Activated naive CD4-positive, alpha-beta T cell treated with anti-CD3 and anti-CD28 coated beads for 36 hours (primary cell): ENCODE measurements at regions not wholly inside any gene's neighbourhood (a gene's known extent, or its start where the extent isn't known, plus 50 kb on each side); places are given as distances from the start of the nearest gene placed in this dataset.
"Not testable (repeated sequence)": the region's sequence is repeated elsewhere in the genome, so short reads cannot be mapped to it uniquely, and the experiment has no call there.

Source experiments
- CTCF ChIA-PET: fragments of 350-600 bp; sonication (Branson Sonifier 250); formaldehyde crosslinking; loops from one replicate; lab custom pipeline; 2021; ENCODE audit warnings: antibody characterized with exemption; lab: Charles Lee
- DNase-seq: peaks from one replicate; pipeline ENCODE4 v3.0.0-alpha.2; 2020
- H3K27ac Mint-ChIP-seq: one replicate; pipeline ENCODE4 v1.8.0; 2021; ENCODE audit warnings: mild to moderate bottlenecking, mixed read lengths
- H3K27me3 Mint-ChIP-seq: one replicate; pipeline ENCODE4 v1.8.0; 2021; ENCODE audit warnings: low read depth, mixed read lengths
- H3K36me3 Mint-ChIP-seq: one replicate; pipeline ENCODE4 v1.8.0; 2021; ENCODE audit warnings: low read depth, mixed read lengths
- H3K4me1 Mint-ChIP-seq: one replicate; pipeline ENCODE4 v1.8.0; 2021; ENCODE audit warnings: low read depth, mixed read lengths
- H3K4me3 Mint-ChIP-seq: one replicate; pipeline ENCODE4 v1.8.0; 2021; ENCODE audit warnings: mild to moderate bottlenecking, moderate library complexity, mixed read lengths
- H3K9me3 Mint-ChIP-seq: one replicate; pipeline ENCODE4 v1.8.0; 2021; ENCODE audit warnings: mixed read lengths
- intact Hi-C: fragments of 100-400 bp; cut with micrococcal nuclease; formaldehyde crosslinking; loops from one replicate; pipeline ENCODE4 v1.15.1; 2023

DNA sequence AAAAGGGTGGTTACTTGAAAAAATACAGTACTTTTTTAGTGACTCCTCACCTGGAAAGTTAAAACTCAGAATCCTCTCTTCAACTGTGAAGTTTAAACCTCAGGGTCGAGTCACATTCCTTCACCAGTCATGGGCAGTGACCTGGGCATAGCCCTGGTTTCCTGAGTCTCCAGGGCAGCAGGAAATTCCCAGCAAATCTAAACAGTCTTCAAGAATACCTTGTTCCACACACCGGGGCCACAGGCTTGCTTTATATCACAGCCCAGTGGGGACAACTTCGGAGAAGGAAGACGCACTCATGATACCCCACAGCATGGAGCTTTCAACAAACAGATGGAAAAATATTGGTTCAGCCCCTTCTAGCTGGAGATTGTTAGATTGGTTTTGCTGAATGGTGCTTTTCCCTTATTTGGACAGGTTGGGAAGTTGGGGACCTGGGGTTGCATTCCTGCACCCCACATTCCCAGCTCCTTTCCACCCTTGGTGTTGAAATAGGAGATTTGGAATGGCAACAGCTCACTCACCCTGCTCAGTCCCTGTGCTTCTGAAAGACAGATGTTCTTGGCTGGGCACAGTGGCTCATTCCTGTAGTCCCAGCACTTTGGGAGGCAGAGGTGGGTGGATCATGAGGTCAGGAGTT, 113.0 kb upstream of the TMEM170B start:
- no peak for DNase-seq
- H3K4me1 Mint-ChIP-seq, result peaks cover 30% of the 10 kb centered on the region
- no peak overlapping the region for H3K4me3 Mint-ChIP-seq
- H3K27ac Mint-ChIP-seq, result no peak overlapping the region
- H3K27me3 Mint-ChIP-seq, result no peaks in the 10 kb centered on the region
- H3K9me3 Mint-ChIP-seq, result no peaks in the 10 kb centered on the region
- CTCF ChIA-PET, result interaction anchor here (0.8 to 1.5 kb wide), 3 partner anchors 10 to 193 kb away, joined by 3 to 5 read pairs (median 4); no protein-coding TSS in a partner anchor
- H3K36me3 Mint-ChIP-seq, result no peaks in the 10 kb centered on the region
- intact Hi-C loops, result no loop called here

DNA sequence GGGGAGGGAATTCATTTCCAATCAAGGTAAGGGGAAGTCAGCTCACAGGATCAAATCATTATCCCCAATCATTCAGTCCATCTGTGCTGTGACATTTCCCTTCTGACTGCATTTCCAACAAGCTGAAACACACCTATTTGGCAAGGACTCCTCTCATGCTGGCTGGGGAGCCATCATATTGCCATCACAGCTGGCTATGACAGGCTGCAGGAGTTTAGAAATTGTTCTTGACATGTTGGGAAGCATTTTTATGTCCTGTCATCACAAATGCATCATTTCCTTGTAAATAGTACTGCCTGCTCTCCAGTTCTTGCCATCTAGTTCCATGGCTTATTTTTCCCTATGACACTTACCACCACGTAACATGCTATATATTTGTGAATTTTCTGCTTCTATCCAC, 113.9 kb upstream of the TMEM170B start:
- CTCF ChIA-PET, result interaction anchor here (0.8 to 1.5 kb wide), 3 partner anchors 9 to 192 kb away, joined by 3 to 5 read pairs (median 4); no protein-coding TSS in a partner anchor
- intact Hi-C loops, result no loop called here
- no peak overlapping the region for H3K4me3 Mint-ChIP-seq
- no peaks in the 10 kb centered on the region for H3K27me3 Mint-ChIP-seq
- no peaks in the 10 kb centered on the region for H3K36me3 Mint-ChIP-seq
- no peak overlapping the region for H3K27ac Mint-ChIP-seq
- DNase-seq, result no peak
- H3K4me1 Mint-ChIP-seq, result peaks cover 22% of the 10 kb centered on the region
- H3K9me3 Mint-ChIP-seq, result no peaks in the 10 kb centered on the region

DNA sequence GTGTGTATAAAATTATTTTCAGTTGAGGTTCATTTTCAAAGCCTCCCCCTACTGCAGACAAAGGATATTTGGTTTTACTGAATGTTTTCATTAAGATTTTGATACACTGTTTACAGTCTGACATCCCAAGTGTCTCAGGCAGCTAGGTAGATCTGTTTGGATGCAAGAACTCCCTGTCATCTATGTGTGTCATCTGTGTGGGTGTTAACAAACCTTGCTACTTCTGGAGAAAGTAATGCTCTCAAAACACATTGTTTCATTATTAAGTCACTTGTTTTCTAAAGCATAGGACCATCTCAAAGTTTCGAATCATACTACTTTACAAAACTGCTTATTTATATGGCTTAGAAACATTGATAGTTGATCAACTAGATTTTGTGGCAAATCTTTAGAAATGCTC, 114.5 kb upstream of the TMEM170B start:
- intact Hi-C loops, result no loop called here
- CTCF ChIA-PET, result no interaction called here
- Mint-ChIP-seq H3K4me1 (peaks cover 17% of the 10 kb centered on the region), H3K9me3 (no peaks in the 10 kb centered on the region), H3K27me3 (no peaks in the 10 kb centered on the region), H3K27ac (no peak overlapping the region), H3K4me3 (no peak overlapping the region), H3K36me3 (no peaks in the 10 kb centered on the region)
- DNase-seq, result no peak

DNA sequence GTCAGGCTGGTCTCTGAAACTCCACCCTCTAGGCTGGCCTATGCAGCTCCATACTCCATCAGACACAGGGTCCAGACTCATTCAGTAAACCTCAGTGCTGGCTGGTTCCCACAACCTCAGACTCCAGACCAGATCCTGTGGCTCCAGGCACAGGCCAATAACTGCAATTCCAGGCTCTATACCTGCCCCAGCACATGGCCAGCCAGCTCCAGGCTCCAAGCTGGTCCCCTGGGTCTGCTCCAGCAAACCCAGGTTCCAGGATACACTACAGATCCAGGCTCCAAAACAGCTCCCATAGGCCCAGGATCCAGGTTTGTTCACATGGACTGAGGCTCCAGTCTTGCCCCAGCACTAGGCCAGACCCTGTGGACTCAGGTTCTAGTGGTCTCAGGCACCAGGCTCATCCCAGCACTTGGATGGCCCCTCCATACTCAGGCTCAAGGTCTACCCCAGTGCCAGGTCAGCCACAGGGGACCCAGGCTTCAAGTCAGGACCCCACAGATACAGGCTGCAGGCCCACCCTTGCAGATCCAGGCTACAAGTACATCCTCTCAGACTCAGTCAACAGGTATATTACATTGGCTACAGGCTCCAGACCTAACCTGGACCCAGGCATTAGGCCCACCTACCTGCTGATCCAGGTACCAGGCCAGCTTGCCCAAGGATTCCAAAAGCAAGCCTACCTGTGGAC, 117.6 kb upstream of the TMEM170B start:
- peaks cover 18% of the 10 kb centered on the region for H3K4me1 Mint-ChIP-seq
- peaks cover 3% of the 10 kb centered on the region for H3K9me3 Mint-ChIP-seq
- H3K27ac Mint-ChIP-seq, result no peak overlapping the region
- no peaks in the 10 kb centered on the region for H3K27me3 Mint-ChIP-seq
- no peak overlapping the region for H3K4me3 Mint-ChIP-seq
- DNase-seq, result no peak
- no peaks in the 10 kb centered on the region for H3K36me3 Mint-ChIP-seq
- intact Hi-C loops, result no loop called here
- CTCF ChIA-PET, result interaction anchor here (1.3 to 1.7 kb wide), 2 partner anchors 9 to 76 kb away, joined by 4 to 7 read pairs; no protein-coding TSS in a partner anchor

DNA sequence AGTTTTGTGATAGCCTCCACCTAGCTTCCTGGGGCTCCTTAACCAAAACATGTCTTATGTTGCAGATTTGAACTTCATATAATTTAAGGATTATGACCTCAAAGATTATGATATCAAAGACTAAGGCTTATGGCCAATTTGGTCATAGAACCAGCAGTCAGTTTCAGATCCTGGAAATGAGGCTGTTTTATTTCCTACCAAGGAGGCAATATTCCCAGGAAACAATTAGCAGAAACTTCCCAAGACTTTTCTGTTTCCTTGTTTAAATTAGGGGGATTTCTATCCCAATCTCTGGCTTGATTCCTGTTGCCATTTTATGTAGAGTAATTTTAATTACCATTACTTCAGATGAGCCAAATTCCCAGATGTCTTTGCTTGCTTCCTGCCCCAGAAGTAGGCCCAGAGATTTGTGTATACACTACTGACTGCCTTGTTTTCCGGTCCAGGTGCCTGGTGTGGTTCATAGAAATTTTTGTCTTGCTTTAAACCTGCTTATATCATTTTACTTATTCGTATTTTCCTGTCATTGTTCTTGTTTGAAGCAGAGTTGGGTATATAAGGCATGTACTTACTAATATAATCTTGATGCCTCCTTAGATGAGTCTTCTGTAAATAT, 119.2 kb upstream of the TMEM170B start:
- peaks cover 18% of the 10 kb centered on the region for H3K4me1 Mint-ChIP-seq
- CTCF ChIA-PET, result interaction anchor here (1.7 kb wide), 1 partner anchor 78 kb away, joined by 7 read pairs; no protein-coding TSS in a partner anchor
- no peaks in the 10 kb centered on the region for H3K36me3 Mint-ChIP-seq
- intact Hi-C loops, result no loop called here
- no peak overlapping the region for H3K27ac Mint-ChIP-seq
- no peak overlapping the region for H3K4me3 Mint-ChIP-seq
- peaks cover 3% of the 10 kb centered on the region for H3K9me3 Mint-ChIP-seq
- DNase-seq, result no peak
- H3K27me3 Mint-ChIP-seq, result no peaks in the 10 kb centered on the region

DNA sequence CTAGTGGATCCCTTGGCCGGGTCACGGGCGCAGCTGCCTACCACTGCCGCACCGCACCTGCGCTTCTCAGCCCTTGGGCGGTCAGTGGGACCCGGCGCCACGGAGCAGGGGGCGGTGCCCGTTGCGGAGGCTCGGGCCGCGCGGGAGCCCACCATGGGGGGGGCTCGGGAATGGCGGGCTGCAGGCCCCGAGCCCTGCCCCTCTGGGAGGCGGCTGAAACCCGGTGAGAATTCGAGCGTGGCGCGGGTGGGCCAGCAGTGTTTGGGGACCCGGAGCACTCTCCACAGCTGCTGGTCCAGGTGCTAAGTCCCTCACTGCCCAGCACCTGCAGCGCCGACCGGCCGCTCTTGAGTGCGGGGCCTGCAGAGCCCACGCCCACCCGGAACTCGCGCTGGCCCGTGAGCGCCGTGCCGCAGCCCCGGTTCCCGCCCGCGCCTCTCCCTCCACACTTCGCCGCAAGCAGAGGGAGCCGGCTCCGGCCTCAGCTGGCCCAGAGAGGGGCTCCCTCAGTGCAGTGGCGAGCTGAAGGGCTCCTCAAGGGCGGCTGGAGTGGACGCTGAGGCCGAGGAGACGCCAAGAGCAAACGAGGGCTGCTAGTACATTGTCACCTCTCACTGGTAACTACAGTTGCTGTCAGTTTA, 120.5 kb upstream of the TMEM170B start:
- CTCF ChIA-PET, result interaction anchor here (0.7 to 2.1 kb wide), 6 partner anchors 36 to 243 kb away, joined by 3 to 7 read pairs (median 4); no protein-coding TSS in a partner anchor
- Mint-ChIP-seq H3K4me3 (no peak overlapping the region), H3K36me3 (no peaks in the 10 kb centered on the region), H3K9me3 (peaks cover 3% of the 10 kb centered on the region), H3K4me1 (peaks cover 24% of the 10 kb centered on the region), H3K27me3 (no peaks in the 10 kb centered on the region), H3K27ac (no peak overlapping the region)
- peak; percentile 9 for DNase-seq
- intact Hi-C loops, result no loop called here

DNA sequence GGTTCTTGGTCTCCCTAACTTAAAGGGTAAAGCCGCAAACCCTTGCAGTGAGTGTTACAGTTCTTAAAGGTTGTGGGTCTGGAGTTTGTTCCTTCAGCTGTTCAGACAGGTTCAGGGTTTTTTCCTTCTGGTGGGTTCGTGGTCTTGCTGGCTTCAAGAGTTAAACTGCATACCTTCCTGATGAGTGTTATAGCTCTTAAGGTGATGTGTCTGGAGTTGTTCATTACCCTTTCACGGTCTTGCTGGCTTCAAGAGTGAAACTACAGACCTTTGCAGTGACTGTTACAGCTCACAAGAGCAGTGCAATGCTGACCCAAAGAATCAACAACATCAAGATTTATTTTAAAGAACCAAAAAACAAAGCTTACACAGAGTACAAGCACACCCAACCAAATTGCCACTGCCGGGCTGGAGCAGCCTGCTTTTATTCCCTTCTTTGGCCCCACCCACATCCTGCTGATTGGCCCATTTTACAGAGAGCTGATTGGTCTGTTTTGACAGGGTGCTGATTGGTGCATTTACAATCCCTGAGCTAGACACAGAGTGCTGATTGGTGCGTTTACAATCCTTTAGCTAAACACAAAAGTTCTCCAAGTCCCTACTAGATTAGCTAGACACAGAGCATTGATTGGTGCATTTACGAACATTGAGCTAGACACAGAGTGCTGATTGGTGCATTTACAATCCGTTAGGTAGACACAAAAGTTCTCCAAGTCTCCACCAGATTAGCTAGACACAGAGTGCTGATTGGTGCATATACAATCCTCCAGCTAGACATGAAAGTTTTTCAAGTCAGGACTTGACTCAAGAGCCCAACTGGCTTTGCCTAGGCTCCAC, 121.2 kb upstream of the TMEM170B start:
- H3K9me3 Mint-ChIP-seq, DNase-seq, H3K27ac Mint-ChIP-seq, H3K36me3 Mint-ChIP-seq, H3K27me3 Mint-ChIP-seq, H3K4me3 Mint-ChIP-seq, intact Hi-C loops: not testable (repeated sequence)
- CTCF ChIA-PET, result interaction anchor here (0.6 to 2.1 kb wide), 7 partner anchors 35 to 242 kb away, joined by 3 to 7 read pairs (median 3); no protein-coding TSS in a partner anchor
- peaks cover 27% of the 10 kb centered on the region for H3K4me1 Mint-ChIP-seq

DNA sequence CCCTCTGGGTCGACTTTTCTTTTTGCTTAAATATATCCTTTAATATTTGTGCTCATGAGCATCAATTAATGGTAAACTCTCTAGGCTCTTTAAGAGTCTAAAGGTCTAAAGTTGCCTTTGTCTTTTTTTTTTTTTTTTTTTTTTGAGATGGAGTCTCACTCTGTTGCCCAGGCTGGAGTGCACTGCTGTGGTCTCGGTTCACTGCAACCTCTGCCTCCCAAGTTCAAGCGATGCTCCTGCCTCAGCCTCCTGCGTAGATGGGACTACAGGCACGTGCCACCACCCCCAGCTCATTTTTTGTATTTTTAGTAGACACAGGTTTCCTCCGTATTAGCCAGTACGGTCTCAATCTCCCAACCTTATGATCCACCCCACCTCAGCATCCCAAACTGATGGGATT, 122.0 kb upstream of the TMEM170B start:
- Mint-ChIP-seq H3K4me3 (no peak overlapping the region), H3K9me3 (peaks cover 3% of the 10 kb centered on the region), H3K4me1 (peaks cover 32% of the 10 kb centered on the region), H3K27me3 (no peaks in the 10 kb centered on the region), H3K36me3 (no peaks in the 10 kb centered on the region), H3K27ac (no peak overlapping the region)
- no peak for DNase-seq
- CTCF ChIA-PET, result interaction anchor here (0.5 to 2.1 kb wide), 7 partner anchors 10 to 1187 kb away, joined by 3 to 6 read pairs (median 3); partner anchors contain the start of gene NEDD9
- intact Hi-C loops, result loop anchor here (2.0 kb wide), 1 partner anchor 81 kb away; no protein-coding TSS in a partner anchor

DNA sequence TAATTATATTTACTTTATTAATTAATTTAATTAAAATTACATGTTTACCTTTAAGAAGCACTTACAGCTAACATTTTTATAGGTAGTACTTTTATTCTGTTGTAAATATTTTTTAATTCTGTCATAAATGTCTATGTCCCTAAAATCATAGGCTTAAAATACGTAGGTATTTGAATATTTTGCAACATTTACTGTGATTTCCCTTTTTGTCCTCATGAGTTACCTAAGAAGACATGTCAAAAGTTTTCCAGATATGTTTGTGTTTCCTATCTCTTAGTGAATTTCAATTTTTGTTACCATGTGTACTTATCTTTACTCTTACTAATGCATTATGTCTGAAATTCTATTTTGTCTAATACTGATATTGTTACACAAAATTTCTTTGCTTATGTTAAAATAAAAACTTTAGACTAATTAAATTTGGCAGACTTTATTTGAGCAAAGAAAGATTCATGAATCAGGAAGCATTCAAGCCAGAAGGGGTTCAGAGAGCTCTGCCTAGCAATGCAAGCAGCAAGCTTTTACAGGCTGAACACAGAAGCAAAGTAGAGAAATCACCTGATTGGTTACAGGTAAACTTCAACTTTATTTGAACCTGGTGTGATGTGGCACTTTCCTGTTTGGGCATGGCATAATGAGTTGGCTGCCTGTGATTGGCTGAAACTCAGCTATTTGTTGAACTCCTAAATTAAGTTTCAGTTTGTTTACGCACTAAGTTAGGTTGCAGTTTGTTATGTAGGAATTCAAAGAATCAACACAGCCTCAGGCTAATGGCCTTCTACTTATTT, 123.2 kb upstream of the TMEM170B start:
- H3K27ac Mint-ChIP-seq, result no peak overlapping the region
- peak; percentile 60 for DNase-seq
- no peaks in the 10 kb centered on the region for H3K36me3 Mint-ChIP-seq
- H3K4me1 Mint-ChIP-seq, result peaks cover 33% of the 10 kb centered on the region
- no peak overlapping the region for H3K4me3 Mint-ChIP-seq
- H3K9me3 Mint-ChIP-seq, result peaks cover 3% of the 10 kb centered on the region
- CTCF ChIA-PET, result interaction anchor here (1.0 to 1.6 kb wide), 5 partner anchors 10 to 243 kb away, joined by 3 to 4 read pairs (median 3); partner anchors contain the start of gene NEDD9
- intact Hi-C loops, result loop anchor here (1.0 to 2.0 kb wide), 2 partner anchors 33 to 82 kb away; no protein-coding TSS in a partner anchor
- H3K27me3 Mint-ChIP-seq, result no peaks in the 10 kb centered on the region

DNA sequence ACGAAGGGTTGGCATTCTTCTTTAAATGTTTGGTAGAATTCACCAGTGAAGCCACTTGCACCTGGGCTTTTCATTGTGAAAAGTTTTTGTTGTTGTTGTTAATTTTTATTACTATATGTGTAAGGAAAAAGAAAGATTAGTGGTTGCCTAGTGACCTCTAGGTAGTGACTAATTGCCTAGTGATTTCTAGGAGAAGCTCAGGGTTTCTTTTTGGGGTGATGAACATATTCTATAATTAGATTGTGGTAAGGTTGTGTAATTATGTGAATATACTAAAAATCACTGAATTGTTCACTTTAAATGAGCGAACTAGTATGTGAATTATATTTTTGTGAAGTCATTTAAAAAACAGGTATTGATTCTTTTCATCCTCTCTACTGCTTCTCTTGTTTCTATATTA, 123.8 kb upstream of the TMEM170B start:
- Mint-ChIP-seq H3K9me3 (peaks cover 3% of the 10 kb centered on the region), H3K36me3 (no peaks in the 10 kb centered on the region), H3K4me3 (no peak overlapping the region), H3K27ac (peak overlapping the region; percentile 21), H3K4me1 (peaks cover 33% of the 10 kb centered on the region), H3K27me3 (no peaks in the 10 kb centered on the region)
- DNase-seq, result no peak
- intact Hi-C loops, result loop anchor here (1.0 to 2.0 kb wide), 9 partner anchors 31 to 269 kb away; partner anchors contain the start of gene NEDD9
- CTCF ChIA-PET, result interaction anchor here (1.3 to 1.6 kb wide), 3 partner anchors 10 to 46 kb away, joined by 3 to 5 read pairs (median 3); no protein-coding TSS in a partner anchor
